SK-N-SH treated with all-trans-retinoic acid at 6 μM for 48 hours (cell line): ENCODE measurements at regions not wholly inside any gene's neighbourhood (a gene's known extent, or its start where the extent isn't known, plus 50 kb on each side); places are given as distances from the start of the nearest gene placed in this dataset.

Experiments
- ATAC-seq: fragments of 200-7000 bp; cut with Tn5 transposase; 3 replicates; pipeline ENCODE4 v1.9.1; 2020; ENCODE audit warnings: mild to moderate bottlenecking, moderate library complexity
- ARNTL ChIP-seq: fragments of 450-650 bp; formaldehyde crosslinking; IDR thresholded peaks from 2 replicates; pipeline ENCODE4 v1.5.0; 2020; ENCODE audit warnings: low read depth, mild to moderate bottlenecking, moderate library complexity, borderline replicate concordance
- BACH2 ChIP-seq: fragments of 250-450 bp; sonication (Bioruptor Pico); IDR thresholded peaks from 2 replicates; pipeline ENCODE4 v1.9.0; 2021; ENCODE audit warnings: mild to moderate bottlenecking, borderline replicate concordance
- GLIS3 ChIP-seq: fragments of 250-450 bp; sonication (Bioruptor Pico); IDR thresholded peaks from 2 replicates; pipeline ENCODE4 v1.5.0; 2020; ENCODE audit warnings: mild to moderate bottlenecking, moderate library complexity
- OSR1 ChIP-seq: fragments of 250-450 bp; sonication (Bioruptor Pico); IDR thresholded peaks from 2 replicates; pipeline ENCODE4 v1.8.0; 2022; ENCODE audit warnings: moderate library complexity, mild to moderate bottlenecking, inconsistent platforms
- PPARA ChIP-seq: fragments of 250-450 bp; sonication (Bioruptor Pico); IDR thresholded peaks from 2 replicates; pipeline ENCODE4 v1.5.0; 2020; ENCODE audit warnings: mild to moderate bottlenecking, borderline replicate concordance
- RARB ChIP-seq: fragments of 250-450 bp; sonication (Bioruptor Pico); IDR thresholded peaks from 2 replicates; pipeline ENCODE4 v1.8.0; 2021; ENCODE audit warnings: mild to moderate bottlenecking, moderate library complexity
- TCF4 ChIP-seq: fragments of 250-450 bp; sonication (Bioruptor Pico); IDR thresholded peaks from 2 replicates; pipeline ENCODE4 v1.8.0; 2021; ENCODE audit warnings: mild to moderate bottlenecking, moderate library complexity, borderline replicate concordance
- TOX ChIP-seq: fragments of 250-450 bp; sonication (Bioruptor Pico); IDR thresholded peaks from 2 replicates; pipeline ENCODE4 v1.8.0; 2021; ENCODE audit warnings: mild to moderate bottlenecking, moderate library complexity, borderline replicate concordance
- ZC3H10 ChIP-seq: fragments of 250-450 bp; sonication (Bioruptor Pico); IDR thresholded peaks from 2 replicates; pipeline ENCODE4 v1.5.1; 2021; ENCODE audit warnings: mild to moderate bottlenecking, moderate library complexity
- ZFP3 ChIP-seq: fragments of 250-450 bp; sonication (Bioruptor Pico); IDR thresholded peaks from 2 replicates; pipeline ENCODE4 v1.5.0; 2020; ENCODE audit warnings: mild to moderate bottlenecking, moderate library complexity
- ZFP30 ChIP-seq: fragments of 450-650 bp; formaldehyde crosslinking; IDR thresholded peaks from 2 replicates; pipeline ENCODE4 v1.5.0; 2022; ENCODE audit warnings: mild to moderate bottlenecking, moderate library complexity
- ZNF565 ChIP-seq: fragments of 450-650 bp; formaldehyde crosslinking; conservative IDR thresholded peaks from 2 replicates; pipeline ENCODE4 v1.5.0; 2020; ENCODE audit warnings: low read depth, mild to moderate bottlenecking, moderate library complexity
- ZNF70 ChIP-seq: fragments of 450-650 bp; formaldehyde crosslinking; IDR thresholded peaks from 2 replicates; pipeline ENCODE4 v1.5.0; 2020; ENCODE audit warnings: mild to moderate bottlenecking, moderate library complexity
- ZNF8 ChIP-seq: fragments of 450-650 bp; formaldehyde crosslinking; IDR thresholded peaks from 2 replicates; pipeline ENCODE4 v1.5.0; 2020; ENCODE audit warnings: mild to moderate bottlenecking, moderate library complexity
- TF ChIP-seq, protein P1 (sequence below): fragments of 250-450 bp; sonication (Bioruptor Pico); IDR thresholded peaks from 2 replicates; pipeline ENCODE4 v1.8.0; 2021; ENCODE audit warnings: low read depth, mild to moderate bottlenecking, moderate library complexity, borderline replicate concordance
- TF ChIP-seq, protein P2 (sequence below): fragments of 250-450 bp; sonication (Bioruptor Pico); IDR thresholded peaks from 2 replicates; pipeline ENCODE4 v1.5.1; 2021; ENCODE audit warnings: mild to moderate bottlenecking, moderate library complexity
- TF ChIP-seq, protein P3 (sequence below): fragments of 250-450 bp; sonication (Bioruptor Pico); IDR thresholded peaks from 2 replicates; pipeline ENCODE4 v1.5.0; 2020; ENCODE audit warnings: mild to moderate bottlenecking, moderate library complexity
- TF ChIP-seq, protein P4 (sequence below): fragments of 250-450 bp; sonication (Bioruptor Pico); IDR thresholded peaks from 2 replicates; pipeline ENCODE4 v1.5.1; 2020; ENCODE audit warnings: low read depth, mild to moderate bottlenecking, moderate library complexity
- TF ChIP-seq, protein P5 (sequence below): fragments of 250-450 bp; sonication (Bioruptor Pico); IDR thresholded peaks from 2 replicates; pipeline ENCODE4 v1.8.0; 2020; ENCODE audit warnings: mild to moderate bottlenecking, moderate library complexity, borderline replicate concordance

DNA sequence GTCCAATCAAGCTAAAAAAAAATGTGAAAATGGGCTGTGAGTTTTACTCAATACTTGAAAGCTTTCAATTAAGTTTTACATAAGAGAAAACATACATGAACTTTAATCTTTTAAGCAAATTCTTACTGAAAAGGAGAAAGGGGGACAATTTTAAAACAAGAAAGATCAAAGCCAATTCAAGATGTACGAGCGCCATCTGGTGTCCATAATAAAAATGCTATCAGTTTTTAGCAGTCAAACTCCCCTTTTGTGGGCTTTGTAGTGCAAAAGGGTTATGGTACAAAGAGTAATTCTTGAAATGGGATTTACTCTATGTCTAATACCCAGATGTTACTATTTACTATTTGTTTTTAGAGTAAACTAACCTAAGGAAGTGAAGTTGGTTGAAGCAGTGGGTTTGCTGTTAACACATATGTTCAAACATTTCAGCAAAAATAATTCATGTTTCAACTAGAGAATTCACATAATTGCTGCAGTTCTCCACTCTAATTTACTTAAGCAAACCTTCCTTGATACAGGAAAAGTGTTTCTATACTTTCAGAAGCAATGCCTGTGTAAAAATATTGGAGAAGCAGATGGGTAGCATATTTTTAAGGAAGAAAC is 228.2 kb upstream of the TYRP1 start (continued):
- TF ChIP-seq, protein P1, sequence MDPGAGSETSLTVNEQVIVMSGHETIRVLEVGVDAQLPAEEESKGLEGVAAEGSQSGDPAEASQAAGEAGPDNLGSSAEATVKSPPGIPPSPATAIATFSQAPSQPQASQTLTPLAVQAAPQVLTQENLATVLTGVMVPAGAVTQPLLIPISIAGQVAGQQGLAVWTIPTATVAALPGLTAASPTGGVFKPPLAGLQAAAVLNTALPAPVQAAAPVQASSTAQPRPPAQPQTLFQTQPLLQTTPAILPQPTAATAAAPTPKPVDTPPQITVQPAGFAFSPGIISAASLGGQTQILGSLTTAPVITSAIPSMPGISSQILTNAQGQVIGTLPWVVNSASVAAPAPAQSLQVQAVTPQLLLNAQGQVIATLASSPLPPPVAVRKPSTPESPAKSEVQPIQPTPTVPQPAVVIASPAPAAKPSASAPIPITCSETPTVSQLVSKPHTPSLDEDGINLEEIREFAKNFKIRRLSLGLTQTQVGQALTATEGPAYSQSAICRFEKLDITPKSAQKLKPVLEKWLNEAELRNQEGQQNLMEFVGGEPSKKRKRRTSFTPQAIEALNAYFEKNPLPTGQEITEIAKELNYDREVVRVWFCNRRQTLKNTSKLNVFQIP (CRISPR knock-in tag): no peak
- TF ChIP-seq ZNF70 (CRISPR knock-in tag) (no peak), ZFP3 (CRISPR knock-in tag) (no peak), TOX (no peak), GLIS3 (no peak)
- TF ChIP-seq, protein P2, sequence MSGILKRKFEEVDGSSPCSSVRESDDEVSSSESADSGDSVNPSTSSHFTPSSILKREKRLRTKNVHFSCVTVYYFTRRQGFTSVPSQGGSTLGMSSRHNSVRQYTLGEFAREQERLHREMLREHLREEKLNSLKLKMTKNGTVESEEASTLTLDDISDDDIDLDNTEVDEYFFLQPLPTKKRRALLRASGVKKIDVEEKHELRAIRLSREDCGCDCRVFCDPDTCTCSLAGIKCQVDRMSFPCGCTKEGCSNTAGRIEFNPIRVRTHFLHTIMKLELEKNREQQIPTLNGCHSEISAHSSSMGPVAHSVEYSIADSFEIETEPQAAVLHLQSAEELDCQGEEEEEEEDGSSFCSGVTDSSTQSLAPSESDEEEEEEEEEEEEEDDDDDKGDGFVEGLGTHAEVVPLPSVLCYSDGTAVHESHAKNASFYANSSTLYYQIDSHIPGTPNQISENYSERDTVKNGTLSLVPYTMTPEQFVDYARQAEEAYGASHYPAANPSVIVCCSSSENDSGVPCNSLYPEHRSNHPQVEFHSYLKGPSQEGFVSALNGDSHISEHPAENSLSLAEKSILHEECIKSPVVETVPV (CRISPR knock-in tag): no peak

DNA sequence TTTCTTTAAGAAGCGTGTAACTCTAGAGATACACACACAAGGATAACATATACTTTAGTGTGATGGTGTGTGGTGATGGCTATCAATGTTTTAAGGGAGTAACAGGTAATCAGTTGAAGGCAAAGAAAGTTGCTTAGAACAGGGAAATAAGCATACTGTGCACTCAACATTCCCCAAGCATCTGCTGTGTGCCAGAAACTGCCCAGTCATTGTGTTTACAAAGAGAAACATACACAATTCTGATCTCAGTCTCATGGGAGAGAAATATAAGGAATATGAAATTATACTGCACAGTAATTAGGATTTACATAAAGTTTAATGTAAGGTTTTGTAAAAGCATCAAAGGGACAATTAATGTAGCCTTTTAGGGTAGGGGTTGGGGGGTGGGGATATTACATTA is 224.1 kb upstream of the TYRP1 start:
- TF ChIP-seq GLIS3: no peak
- no peak for TF ChIP-seq ZNF70 (CRISPR knock-in tag)
- TF ChIP-seq ZFP3 (CRISPR knock-in tag): no peak
- no peak for TF ChIP-seq ZC3H10 (CRISPR knock-in tag)
- no peak for TF ChIP-seq ZNF8
- TF ChIP-seq TOX: no peak
- TF ChIP-seq ARNTL (CRISPR knock-in tag): no peak
- no peak for TF ChIP-seq RARB
- TF ChIP-seq, protein P3, sequence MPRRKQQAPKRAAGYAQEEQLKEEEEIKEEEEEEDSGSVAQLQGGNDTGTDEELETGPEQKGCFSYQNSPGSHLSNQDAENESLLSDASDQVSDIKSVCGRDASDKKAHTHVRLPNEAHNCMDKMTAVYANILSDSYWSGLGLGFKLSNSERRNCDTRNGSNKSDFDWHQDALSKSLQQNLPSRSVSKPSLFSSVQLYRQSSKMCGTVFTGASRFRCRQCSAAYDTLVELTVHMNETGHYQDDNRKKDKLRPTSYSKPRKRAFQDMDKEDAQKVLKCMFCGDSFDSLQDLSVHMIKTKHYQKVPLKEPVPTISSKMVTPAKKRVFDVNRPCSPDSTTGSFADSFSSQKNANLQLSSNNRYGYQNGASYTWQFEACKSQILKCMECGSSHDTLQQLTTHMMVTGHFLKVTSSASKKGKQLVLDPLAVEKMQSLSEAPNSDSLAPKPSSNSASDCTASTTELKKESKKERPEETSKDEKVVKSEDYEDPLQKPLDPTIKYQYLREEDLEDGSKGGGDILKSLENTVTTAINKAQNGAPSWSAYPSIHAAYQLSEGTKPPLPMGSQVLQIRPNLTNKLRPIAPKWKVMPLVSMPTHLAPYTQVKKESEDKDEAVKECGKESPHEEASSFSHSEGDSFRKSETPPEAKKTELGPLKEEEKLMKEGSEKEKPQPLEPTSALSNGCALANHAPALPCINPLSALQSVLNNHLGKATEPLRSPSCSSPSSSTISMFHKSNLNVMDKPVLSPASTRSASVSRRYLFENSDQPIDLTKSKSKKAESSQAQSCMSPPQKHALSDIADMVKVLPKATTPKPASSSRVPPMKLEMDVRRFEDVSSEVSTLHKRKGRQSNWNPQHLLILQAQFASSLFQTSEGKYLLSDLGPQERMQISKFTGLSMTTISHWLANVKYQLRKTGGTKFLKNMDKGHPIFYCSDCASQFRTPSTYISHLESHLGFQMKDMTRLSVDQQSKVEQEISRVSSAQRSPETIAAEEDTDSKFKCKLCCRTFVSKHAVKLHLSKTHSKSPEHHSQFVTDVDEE: no peak
- no peak for ATAC-seq

DNA sequence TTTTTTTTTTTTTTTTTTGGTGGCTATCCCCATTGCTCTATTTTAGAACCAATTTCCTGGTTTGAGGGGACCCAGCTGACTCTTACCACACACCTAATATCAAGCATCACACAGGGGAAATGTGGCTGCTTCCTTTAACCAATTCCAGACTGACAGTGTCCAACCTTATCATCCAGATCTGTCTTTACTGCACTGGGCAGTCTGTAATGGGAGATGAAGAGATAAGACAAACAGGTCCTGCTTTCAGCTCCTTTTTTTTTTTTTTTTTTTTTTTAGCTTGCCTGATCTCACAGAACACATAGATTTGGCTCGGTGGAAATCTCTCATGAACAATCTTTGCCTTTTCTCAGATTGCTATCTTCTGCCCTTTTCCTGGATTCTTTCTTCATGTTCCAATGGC is 198.8 kb upstream of the TYRP1 start:
- TF ChIP-seq ZFP3 (CRISPR knock-in tag): no peak
- TF ChIP-seq, protein P4, sequence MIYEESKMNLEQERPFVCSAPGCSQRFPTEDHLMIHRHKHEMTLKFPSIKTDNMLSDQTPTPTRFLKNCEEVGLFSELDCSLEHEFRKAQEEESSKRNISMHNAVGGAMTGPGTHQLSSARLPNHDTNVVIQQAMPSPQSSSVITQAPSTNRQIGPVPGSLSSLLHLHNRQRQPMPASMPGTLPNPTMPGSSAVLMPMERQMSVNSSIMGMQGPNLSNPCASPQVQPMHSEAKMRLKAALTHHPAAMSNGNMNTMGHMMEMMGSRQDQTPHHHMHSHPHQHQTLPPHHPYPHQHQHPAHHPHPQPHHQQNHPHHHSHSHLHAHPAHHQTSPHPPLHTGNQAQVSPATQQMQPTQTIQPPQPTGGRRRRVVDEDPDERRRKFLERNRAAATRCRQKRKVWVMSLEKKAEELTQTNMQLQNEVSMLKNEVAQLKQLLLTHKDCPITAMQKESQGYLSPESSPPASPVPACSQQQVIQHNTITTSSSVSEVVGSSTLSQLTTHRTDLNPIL (CRISPR knock-in tag): no peak
- no peak for TF ChIP-seq TCF4
- TF ChIP-seq, protein P1 (CRISPR knock-in tag): no peak
- TF ChIP-seq PPARA (CRISPR knock-in tag): no peak
- TF ChIP-seq ZNF565 (CRISPR knock-in tag): no peak
- TF ChIP-seq, protein P5, sequence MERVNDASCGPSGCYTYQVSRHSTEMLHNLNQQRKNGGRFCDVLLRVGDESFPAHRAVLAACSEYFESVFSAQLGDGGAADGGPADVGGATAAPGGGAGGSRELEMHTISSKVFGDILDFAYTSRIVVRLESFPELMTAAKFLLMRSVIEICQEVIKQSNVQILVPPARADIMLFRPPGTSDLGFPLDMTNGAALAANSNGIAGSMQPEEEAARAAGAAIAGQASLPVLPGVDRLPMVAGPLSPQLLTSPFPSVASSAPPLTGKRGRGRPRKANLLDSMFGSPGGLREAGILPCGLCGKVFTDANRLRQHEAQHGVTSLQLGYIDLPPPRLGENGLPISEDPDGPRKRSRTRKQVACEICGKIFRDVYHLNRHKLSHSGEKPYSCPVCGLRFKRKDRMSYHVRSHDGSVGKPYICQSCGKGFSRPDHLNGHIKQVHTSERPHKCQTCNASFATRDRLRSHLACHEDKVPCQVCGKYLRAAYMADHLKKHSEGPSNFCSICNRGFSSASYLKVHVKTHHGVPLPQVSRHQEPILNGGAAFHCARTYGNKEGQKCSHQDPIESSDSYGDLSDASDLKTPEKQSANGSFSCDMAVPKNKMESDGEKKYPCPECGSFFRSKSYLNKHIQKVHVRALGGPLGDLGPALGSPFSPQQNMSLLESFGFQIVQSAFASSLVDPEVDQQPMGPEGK (CRISPR knock-in tag): no peak
- no peak for TF ChIP-seq ZNF8
- no peak for TF ChIP-seq ZFP30 (CRISPR knock-in tag)
- TF ChIP-seq OSR1 (CRISPR knock-in tag): no peak
- TF ChIP-seq BACH2 (CRISPR knock-in tag): no peak
- TF ChIP-seq, protein P3: no peak
- TF ChIP-seq TOX: no peak
- TF ChIP-seq, all 23 proteins: peak for 0
- ATAC-seq: no peak
